HEK293 (cell line): ENCODE measurements at regions not wholly inside any gene's neighbourhood (a gene's known extent, or its start where the extent isn't known, plus 50 kb on each side); places are given as distances from the start of the nearest gene placed in this dataset.

Experiments
- ELK4 ChIP-seq: IDR thresholded peaks from 2 replicates; pipeline ENCODE4 v1.6.1; 2011; ENCODE audit warnings: mild to moderate bottlenecking, low read depth, low read length, borderline replicate concordance
- HIC1 ChIP-seq: fragments of 450-650 bp; formaldehyde crosslinking; IDR thresholded peaks from 2 replicates; pipeline ENCODE4 v1.5.1; 2016; ENCODE audit warnings: missing biosample characterization, missing genetic modification characterization
- HOXD13 ChIP-seq: sonication (generic); formaldehyde crosslinking; IDR thresholded peaks from 2 replicates; pipeline ENCODE4 v1.8.0; 2022; ENCODE audit warnings: missing genetic modification reagents, borderline replicate concordance
- KLF17 ChIP-seq: fragments of 450-650 bp; formaldehyde crosslinking; IDR thresholded peaks from 2 replicates; pipeline ENCODE4 v1.5.1; 2016; ENCODE audit warnings: missing biosample characterization, missing genetic modification characterization
- KLF9 ChIP-seq: fragments of 450-650 bp; formaldehyde crosslinking; IDR thresholded peaks from 2 replicates; pipeline ENCODE4 v1.5.1; 2016; ENCODE audit warnings: missing biosample characterization, missing genetic modification characterization, low read depth
- MZF1 ChIP-seq: fragments of 450-650 bp; formaldehyde crosslinking; IDR thresholded peaks from 2 replicates; pipeline ENCODE4 v1.5.1; 2017; ENCODE audit warnings: missing biosample characterization, missing genetic modification characterization, borderline replicate concordance
- PRDM1 ChIP-seq: fragments of 450-650 bp; formaldehyde crosslinking; IDR thresholded peaks from 2 replicates; pipeline ENCODE4; 2016; ENCODE audit warnings: missing biosample characterization, missing genetic modification characterization
- PRDM2 ChIP-seq: fragments of 450-650 bp; formaldehyde crosslinking; IDR thresholded peaks from 2 replicates; pipeline ENCODE4 v1.5.1; 2016; ENCODE audit warnings: missing biosample characterization, missing genetic modification characterization, borderline replicate concordance
- RBAK ChIP-seq: fragments of 450-650 bp; formaldehyde crosslinking; IDR thresholded peaks from 2 replicates; pipeline ENCODE4 v1.5.1; 2016; ENCODE audit warnings: missing biosample characterization, missing genetic modification characterization
- SP2 ChIP-seq: fragments of 450-650 bp; formaldehyde crosslinking; IDR thresholded peaks from 2 replicates; pipeline ENCODE4 v1.5.1; 2016; ENCODE audit warnings: missing biosample characterization, missing genetic modification characterization
- YY2 ChIP-seq: fragments of 450-650 bp; formaldehyde crosslinking; IDR thresholded peaks from 2 replicates; pipeline ENCODE4 v1.5.1; 2016; ENCODE audit warnings: missing biosample characterization, missing genetic modification characterization
- ZFHX2 ChIP-seq: fragments of 450-650 bp; formaldehyde crosslinking; conservative IDR thresholded peaks from 2 replicates; pipeline ENCODE4 v1.5.1; 2016; ENCODE audit warnings: missing biosample characterization, missing genetic modification characterization
- ZFP41 ChIP-seq: fragments of 450-650 bp; formaldehyde crosslinking; IDR thresholded peaks from 2 replicates; pipeline ENCODE4 v1.5.1; 2016; ENCODE audit warnings: missing biosample characterization, missing genetic modification characterization, borderline replicate concordance
- ZNF133 ChIP-seq: fragments of 450-650 bp; formaldehyde crosslinking; IDR thresholded peaks from 2 replicates; pipeline ENCODE4 v1.5.1; 2016; ENCODE audit warnings: missing biosample characterization, missing genetic modification characterization
- ZNF19 ChIP-seq: fragments of 450-650 bp; formaldehyde crosslinking; IDR thresholded peaks from 2 replicates; pipeline ENCODE4; 2016; ENCODE audit warnings: missing biosample characterization, missing genetic modification characterization, low read depth
- ZNF202 ChIP-seq: fragments of 450-650 bp; formaldehyde crosslinking; IDR thresholded peaks from 2 replicates; pipeline ENCODE4 v1.5.1; 2016; ENCODE audit warnings: missing biosample characterization, missing genetic modification characterization, borderline replicate concordance
- ZNF211 ChIP-seq: fragments of 450-650 bp; formaldehyde crosslinking; IDR thresholded peaks from 2 replicates; pipeline ENCODE4 v1.5.1; 2016; ENCODE audit warnings: low read depth, missing biosample characterization, missing genetic modification characterization
- ZNF280C ChIP-seq: fragments of 450-650 bp; formaldehyde crosslinking; IDR thresholded peaks from 2 replicates; pipeline ENCODE4 v1.5.1; 2016; ENCODE audit warnings: missing biosample characterization, missing genetic modification characterization
- ZNF324 ChIP-seq: fragments of 450-650 bp; formaldehyde crosslinking; IDR thresholded peaks from 2 replicates; pipeline ENCODE4 v1.5.1; 2016; ENCODE audit warnings: missing biosample characterization, missing genetic modification characterization
- ZNF548 ChIP-seq: fragments of 450-650 bp; formaldehyde crosslinking; IDR thresholded peaks from 2 replicates; pipeline ENCODE4 v1.5.1; 2016; ENCODE audit warnings: missing biosample characterization, missing genetic modification characterization
- ZNF560 ChIP-seq: fragments of 450-650 bp; formaldehyde crosslinking; IDR thresholded peaks from 2 replicates; pipeline ENCODE4 v1.5.1; 2017; ENCODE audit warnings: missing biosample characterization, missing genetic modification characterization, borderline replicate concordance
- ZNF629 ChIP-seq: fragments of 450-650 bp; formaldehyde crosslinking; IDR thresholded peaks from 2 replicates; pipeline ENCODE4 v1.5.1; 2017; ENCODE audit warnings: missing biosample characterization, missing genetic modification characterization
- ZNF654 ChIP-seq: fragments of 450-650 bp; formaldehyde crosslinking; IDR thresholded peaks from 2 replicates; pipeline ENCODE4 v1.5.1; 2016; ENCODE audit warnings: low read depth, missing biosample characterization, missing genetic modification characterization
- ZNF664 ChIP-seq: fragments of 450-650 bp; formaldehyde crosslinking; IDR thresholded peaks from 2 replicates; pipeline ENCODE4 v1.5.1; 2016; ENCODE audit warnings: missing biosample characterization, missing genetic modification characterization
- ZNF837 ChIP-seq: fragments of 450-650 bp; formaldehyde crosslinking; IDR thresholded peaks from 2 replicates; pipeline ENCODE4 v1.5.1; 2016; ENCODE audit warnings: missing biosample characterization, missing genetic modification characterization
- ZSCAN16 ChIP-seq: fragments of 450-650 bp; formaldehyde crosslinking; IDR thresholded peaks from 2 replicates; pipeline ENCODE4 v1.5.1; 2016; ENCODE audit warnings: missing biosample characterization, missing genetic modification characterization
- ZSCAN23 ChIP-seq: fragments of 450-650 bp; formaldehyde crosslinking; IDR thresholded peaks from 2 replicates; pipeline ENCODE4 v1.5.1; 2016; ENCODE audit warnings: missing biosample characterization, missing genetic modification characterization
- ZXDB ChIP-seq: fragments of 450-650 bp; formaldehyde crosslinking; IDR thresholded peaks from 2 replicates; pipeline ENCODE4 v1.5.1; 2016; ENCODE audit warnings: missing biosample characterization, missing genetic modification characterization

- TF ChIP-seq YY2 (tag by site-specific recombination): no peak
- TF ChIP-seq ZNF664 (tag by site-specific recombination): no peak
- no peak for TF ChIP-seq ELK4
- TF ChIP-seq PRDM1 (tag by site-specific recombination): no peak
- TF ChIP-seq ZSCAN16 (tag by site-specific recombination): no peak
- peak; percentile 87 for TF ChIP-seq MZF1
- no peak for TF ChIP-seq RBAK (tag by site-specific recombination)
- no peak for TF ChIP-seq ZSCAN23 (tag by site-specific recombination)
- TF ChIP-seq ZNF548 (tag by site-specific recombination): no peak
- no peak for TF ChIP-seq ZNF837 (tag by site-specific recombination)
- TF ChIP-seq ZNF19 (tag by site-specific recombination): no peak
- peak; percentile 57 for TF ChIP-seq ZNF629 (tag by site-specific recombination)
- no peak for TF ChIP-seq KLF17 (tag by site-specific recombination)
- peak; percentile 30 for TF ChIP-seq SP2 (tag by site-specific recombination)
- TF ChIP-seq ZXDB (tag by site-specific recombination): 0 out of 2 replicates have a peak, but pooled peaks have one; percentile 39
- no peak for TF ChIP-seq ZNF560 (tag by site-specific recombination)
- TF ChIP-seq HOXD13: no peak
- TF ChIP-seq ZNF211 (tag by site-specific recombination): no peak
- no peak for TF ChIP-seq ZNF280C (tag by site-specific recombination)
- peak; percentile 17; the same call in 1 of the 2 replicates for TF ChIP-seq HIC1
- no peak for TF ChIP-seq PRDM2 (tag by site-specific recombination)
- TF ChIP-seq ZNF133 (tag by site-specific recombination): no peak
- TF ChIP-seq ZFHX2: no peak
- TF ChIP-seq ZNF324: no peak
- no peak for TF ChIP-seq KLF9 (tag by site-specific recombination)
- no peak for TF ChIP-seq ZFP41
- no peak for TF ChIP-seq ZNF202 (tag by site-specific recombination)
- TF ChIP-seq ZNF654 (tag by site-specific recombination): no peak
Observed at GRCh38 chr10:8159341-8160165, 105.1 kb downstream of the GATA3 start (continued).
